ENCODE measurements at regions not wholly inside any gene's neighbourhood (a gene's known extent, or its start where the extent isn't known, plus 50 kb on each side); places are given as distances from the start of the nearest gene placed in this dataset.

GRCh38 chr5:27406020-27406419 is 367.6 kb upstream of the CDH9 start:
- DNase-seq = no peak

DNA sequence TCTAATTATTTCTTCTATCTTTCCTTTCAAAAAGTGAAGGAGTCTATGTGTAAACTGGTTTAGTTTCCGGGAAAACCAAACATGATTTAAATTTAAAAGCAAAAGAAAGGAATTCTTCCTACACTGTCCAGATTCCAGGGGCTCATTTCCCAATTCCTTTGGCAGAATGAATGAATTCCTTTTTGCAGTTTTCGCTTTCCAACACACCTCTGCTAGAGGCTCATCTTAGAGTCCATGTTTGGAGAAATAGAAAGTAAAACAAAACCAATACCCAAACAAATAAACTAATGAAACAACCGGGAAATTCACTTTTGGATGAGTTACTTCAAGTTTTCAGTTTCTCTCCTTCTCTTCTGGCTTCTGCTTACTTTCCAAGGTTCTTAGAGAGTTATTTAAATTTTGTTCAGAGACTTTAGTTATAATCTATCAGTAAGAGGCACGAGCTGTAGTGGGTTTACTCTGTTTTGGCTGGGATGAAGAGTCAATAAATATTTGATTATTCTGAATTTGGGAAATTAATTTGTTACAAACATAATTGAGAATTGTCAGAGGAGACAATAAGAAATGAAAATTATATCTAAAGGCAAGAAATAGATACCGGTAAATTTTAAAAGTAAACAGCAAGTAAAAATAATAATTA is 365.0 kb upstream of the CDH9 start:
- no peak for DNase-seq

- DNase-seq = no peak
Observed at GRCh38 chr5:27402828-27403227, 364.4 kb upstream of the CDH9 start.

- no peak for DNase-seq
Observed at GRCh38 chr5:27396998-27397397, 358.6 kb upstream of the CDH9 start.

- no peak for DNase-seq
Observed at GRCh38 chr5:27392716-27393115, 354.3 kb upstream of the CDH9 start.

DNA sequence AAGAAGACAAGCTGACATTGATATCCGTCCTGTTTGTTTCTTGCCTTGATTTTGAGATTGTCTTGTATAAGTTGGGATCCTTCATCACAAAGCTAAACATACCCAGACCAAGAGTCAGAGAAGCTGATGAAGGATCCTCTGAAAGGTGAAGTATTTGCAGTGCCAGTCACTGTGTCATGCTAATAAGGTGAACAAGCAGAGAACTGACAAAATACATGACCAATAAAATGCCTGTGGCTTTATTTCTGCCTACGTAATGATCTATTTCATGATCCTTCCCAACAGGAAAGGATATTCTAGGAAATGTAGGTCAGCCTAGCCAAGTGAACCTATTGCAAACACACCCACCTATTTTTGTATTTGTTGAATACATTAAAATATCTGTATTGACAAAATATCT is 351.3 kb upstream of the CDH9 start:
- DNase-seq = no peak

- DNase-seq = no peak
Observed at GRCh38 chr5:27388755-27389154, 350.4 kb upstream of the CDH9 start.

DNA sequence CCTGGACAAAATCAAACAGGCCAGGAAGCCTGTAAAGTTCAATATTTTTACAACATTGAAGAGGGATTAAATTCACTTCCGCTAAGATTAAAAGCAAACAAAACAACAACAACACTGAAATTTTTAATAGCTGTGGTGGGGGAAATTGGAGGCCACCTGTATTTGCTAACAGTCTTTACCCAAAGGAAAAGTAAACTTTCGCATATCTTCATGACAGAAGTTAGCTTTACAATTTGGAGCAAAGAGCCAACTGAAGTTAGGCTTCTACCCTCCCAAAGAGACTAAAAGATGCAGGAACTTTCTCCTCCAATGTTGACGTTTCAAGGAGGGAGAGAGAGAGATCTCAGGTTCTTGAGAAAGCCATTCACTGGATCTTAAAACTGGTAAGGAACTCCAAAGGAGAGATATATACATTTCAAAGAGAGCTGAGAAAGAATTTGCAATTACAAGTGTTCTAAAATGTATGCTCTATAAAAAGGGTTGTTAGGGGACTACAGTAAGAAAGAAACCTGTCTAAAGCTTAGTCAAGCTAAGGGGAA is 349.2 kb upstream of the CDH9 start:
- no peak for DNase-seq

DNA sequence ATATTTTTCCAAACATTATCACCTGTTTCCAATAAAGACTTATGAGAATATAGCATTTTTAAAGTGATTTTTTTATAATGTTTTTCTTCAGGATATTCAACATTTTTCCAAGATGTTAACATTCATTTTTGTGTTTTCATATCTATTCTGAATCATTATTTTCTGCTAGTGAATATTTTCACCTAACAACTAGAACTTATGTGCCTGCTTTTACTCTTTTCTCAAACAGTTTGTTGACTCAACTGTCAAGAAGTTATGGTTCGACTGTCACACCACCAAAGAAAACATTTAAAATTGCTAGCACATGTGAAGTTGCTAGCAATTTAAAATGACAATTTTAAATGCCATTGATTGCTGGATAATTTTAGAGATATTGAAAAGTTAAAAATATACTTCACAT is 343.3 kb upstream of the CDH9 start:
- no peak for DNase-seq

- DNase-seq = no peak
Observed at GRCh38 chr5:27377626-27378025, 339.2 kb upstream of the CDH9 start.

GRCh38 chr5:27353970-27354369 is 315.6 kb upstream of the CDH9 start:
- no peak for DNase-seq

- no peak for DNase-seq
Observed at GRCh38 chr5:27353540-27353939, 315.2 kb upstream of the CDH9 start.

DNA sequence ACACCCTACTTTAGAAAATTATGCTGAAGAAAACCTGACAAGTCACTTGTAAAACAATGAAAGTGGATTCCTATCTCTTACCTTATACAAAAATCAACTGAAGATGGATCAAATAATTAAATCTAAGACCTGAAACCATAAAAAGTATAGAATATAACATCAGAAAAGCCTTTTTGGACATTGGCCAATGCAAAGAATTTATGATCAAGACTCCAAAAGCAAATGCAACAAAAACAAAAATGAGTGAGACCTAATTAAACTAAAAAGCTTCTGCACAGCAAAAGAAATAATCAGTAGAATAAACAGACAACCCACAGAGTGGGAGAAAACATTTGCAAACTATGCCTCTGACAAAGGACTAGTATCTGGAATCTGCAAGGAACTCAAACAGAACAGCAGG is 303.0 kb upstream of the CDH9 start:
- no peak for DNase-seq

GRCh38 chr5:27336817-27337216 is 298.4 kb upstream of the CDH9 start:
- no peak for DNase-seq

GRCh38 chr5:27328480-27328879 is 290.1 kb upstream of the CDH9 start:
- DNase-seq = no peak

DNA sequence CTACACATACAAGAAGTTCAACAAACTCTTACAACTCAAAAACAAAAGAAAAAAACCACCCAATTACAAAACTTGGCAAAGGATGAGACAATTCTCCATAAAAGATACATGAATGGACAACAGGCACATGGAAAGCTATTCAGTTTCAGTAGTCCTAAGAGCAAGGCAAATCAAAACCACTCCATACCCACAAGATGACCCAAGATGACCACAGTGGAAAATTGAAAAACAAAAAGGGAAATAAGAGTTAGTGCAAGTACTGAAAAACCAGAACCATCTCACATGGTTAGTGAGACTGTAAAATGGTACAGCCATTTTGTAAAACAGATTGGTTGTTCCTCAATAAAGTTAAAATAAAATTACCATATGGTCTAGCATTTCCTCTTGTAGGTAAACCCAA is 287.1 kb upstream of the CDH9 start:
- no peak for DNase-seq

GRCh38 chr5:27318701-27319100 is 280.3 kb upstream of the CDH9 start:
- no peak for DNase-seq

DNA sequence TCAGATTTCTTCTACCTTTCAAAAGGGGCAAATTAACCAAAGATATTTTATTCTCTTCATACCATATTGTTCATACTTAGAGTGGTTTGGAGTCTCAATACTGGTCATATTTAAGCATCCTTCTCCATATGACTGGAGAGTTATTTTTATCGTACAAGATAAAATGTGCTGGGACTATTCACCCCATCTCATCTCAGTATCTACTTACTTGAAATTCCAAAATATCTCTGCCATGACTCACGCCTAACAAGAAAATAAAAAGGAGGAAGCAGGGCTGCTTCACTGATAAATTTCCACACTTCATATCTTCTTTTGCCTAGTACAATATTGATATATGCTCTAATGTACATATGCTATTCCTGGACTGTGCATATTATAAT is 277.9 kb upstream of the CDH9 start:
- no peak for DNase-seq

GRCh38 chr5:27315363-27316270 is 277.2 kb upstream of the CDH9 start:
- DNase-seq = peak; percentile 10

DNA sequence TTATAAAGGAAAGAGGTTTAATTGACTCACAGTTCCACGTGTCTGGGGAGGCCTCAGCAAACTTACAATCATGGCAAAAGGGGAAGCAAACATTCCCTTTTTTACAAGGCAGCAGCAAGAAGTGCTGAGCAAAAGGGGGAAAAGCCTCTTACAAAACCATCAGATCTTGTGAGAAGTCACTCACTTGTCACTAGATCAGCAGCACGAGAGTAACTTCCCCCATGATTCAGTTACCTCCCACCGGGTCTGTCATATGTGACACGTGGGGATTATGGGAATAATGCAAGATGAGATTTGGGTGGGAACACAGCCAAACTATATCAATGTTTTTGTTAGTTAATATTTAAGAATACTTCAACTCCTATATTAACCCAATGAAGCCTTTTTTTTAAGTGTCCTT is 275.2 kb upstream of the CDH9 start:
- no peak for DNase-seq

GRCh38 chr5:27312291-27312893 is 274.0 kb upstream of the CDH9 start:
- no peak for DNase-seq

GRCh38 chr5:27311544-27311943 is 273.2 kb upstream of the CDH9 start:
- DNase-seq = no peak

DNA sequence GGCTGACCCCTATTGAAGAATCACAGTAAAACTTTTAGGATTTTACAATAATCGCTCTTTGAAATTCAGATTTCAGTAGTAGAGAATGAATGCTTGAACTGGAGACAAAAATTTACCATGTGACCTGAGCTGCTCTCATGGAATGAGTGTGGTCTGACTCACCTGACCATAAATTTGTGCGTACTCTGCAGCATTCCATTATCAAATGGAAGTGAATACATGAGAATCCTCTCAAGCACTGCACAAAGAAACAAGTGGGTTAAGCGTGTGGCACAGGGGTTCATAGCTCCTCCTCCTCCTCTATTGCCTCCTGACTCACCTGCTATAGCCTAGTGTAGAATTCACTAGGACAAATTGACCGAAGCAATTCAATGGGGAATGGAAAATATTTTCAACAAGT is 269.8 kb upstream of the CDH9 start:
- no peak for DNase-seq

DNA sequence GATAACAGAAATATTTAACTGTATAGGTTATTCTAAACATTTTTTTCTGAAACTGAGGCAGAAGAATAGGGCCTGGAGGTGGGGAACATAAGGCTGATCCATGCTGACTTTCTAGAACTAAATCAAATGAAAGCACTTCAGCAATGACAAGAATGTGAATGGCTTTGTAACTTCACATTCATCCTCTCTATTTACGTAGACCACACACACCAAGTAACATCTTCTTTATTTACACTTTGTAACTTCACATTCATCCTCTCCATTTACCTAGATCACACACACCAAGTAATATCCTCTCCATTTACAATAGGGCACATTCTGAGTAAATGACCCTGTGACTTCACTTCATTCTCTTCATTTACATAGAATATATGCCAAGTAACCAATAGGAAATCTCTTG is 251.8 kb upstream of the CDH9 start:
- no peak for DNase-seq

All from eye (tissue), 1 donor.